Lower leg skin (tissue), 3 donors: ENCODE measurements at regions not wholly inside any gene's neighbourhood (a gene's known extent, or its start where the extent isn't known, plus 50 kb on each side); places are given as distances from the start of the nearest gene placed in this dataset.

Experiments
- CTCF ChIP-seq, 3 donors: fragments of 450-650 bp; IDR thresholded peaks; one replicate each; pipeline ENCODE4 v1.5.1; 2016; ENCODE audit warnings: antibody characterized with exemption in 3 of 3, mild to moderate bottlenecking in 3 of 3, moderate library complexity in 2 of 3
- POLR2A ChIP-seq, 2 donors: fragments of 450-650 bp; IDR thresholded peaks; one replicate each; pipeline ENCODE4 v1.6.1; 2016 to 2017; ENCODE audit warnings: antibody characterized with exemption in 2 of 2, mild to moderate bottlenecking in 1 of 2, moderate library complexity in 1 of 2

- TF ChIP-seq CTCF (IDR thresholded peaks at IDR 0.05) (no peak), POLR2A (IDR thresholded peaks at IDR 0.05) (no peak)
These were observed 1230.3 kb upstream of the CITED2 start for GRCh38 chr6:140604786-140605185.
